ENCODE measurements at regions not wholly inside any gene's neighbourhood (a gene's known extent, or its start where the extent isn't known, plus 50 kb on each side); places are given as distances from the start of the nearest gene placed in this dataset.

DNA sequence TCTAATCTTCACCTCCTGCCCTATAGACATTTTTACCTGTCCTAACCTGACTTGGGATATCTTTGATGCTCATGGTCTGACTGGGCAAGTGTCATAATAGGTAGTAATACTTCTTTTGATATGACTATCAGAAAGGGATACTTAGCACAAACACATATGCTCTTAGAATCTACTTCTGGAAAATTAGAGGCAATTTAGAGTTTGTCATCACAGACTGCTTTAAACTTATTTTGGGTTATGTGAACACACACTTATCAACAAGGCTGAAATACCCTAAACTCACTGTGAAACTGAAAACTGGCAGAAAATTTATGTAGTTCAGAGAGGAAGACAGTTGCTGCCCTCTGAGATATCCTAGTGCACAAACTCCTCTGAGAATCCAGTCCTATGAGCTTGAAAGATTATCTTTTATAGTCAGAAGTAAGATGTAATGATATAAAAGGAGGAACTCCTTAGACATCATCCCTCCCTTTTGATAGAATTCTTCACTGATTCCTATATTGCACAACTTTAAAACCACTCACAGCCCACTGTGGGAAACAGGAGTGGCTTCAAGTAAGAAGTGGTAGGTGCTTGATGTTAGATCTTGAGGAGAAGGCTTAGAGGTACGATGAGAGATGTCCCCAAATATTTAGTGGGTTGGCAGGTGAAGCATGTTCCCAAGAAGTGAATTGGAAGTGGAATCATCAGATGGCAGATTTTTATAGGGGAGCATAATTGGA is 273.3 kb downstream of the MAN2A1 start:
- DNase-seq: no peak
- peaks cover 14% of the 10 kb centered on the region for H3K27me3 ChIP-seq

DNA sequence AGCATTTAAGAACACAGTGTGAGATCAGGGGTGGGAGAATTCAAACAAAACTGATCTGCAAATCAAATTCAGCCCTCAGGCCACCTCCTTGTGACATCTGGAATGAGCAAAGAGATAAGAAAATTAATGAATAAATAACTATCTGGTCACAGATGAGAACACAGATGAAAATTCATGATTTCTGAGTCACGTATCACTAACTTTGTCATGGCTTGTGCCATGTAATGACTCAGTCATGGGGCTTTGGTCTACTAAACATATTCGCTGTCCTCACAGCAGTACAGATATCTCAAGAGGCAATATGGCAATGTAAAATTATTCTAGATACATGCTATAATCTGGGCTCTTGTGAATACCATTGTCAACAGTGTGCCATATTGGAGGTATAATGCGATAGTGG is 274.4 kb downstream of the MAN2A1 start:
- no peak for DNase-seq
- no peaks in the 10 kb centered on the region for H3K36me3 ChIP-seq
- no peak overlapping the region for H3K4me3 ChIP-seq
- H3K9me3 ChIP-seq: no peaks in the 10 kb centered on the region
- H3K27me3 ChIP-seq: peaks cover 14% of the 10 kb centered on the region

More for the DNA sequence above, 273.3 kb downstream of the MAN2A1 start:
- Histone ChIP-seq H3K9me3 (no peaks in the 10 kb centered on the region), H3K4me3 (no peak overlapping the region), H3K36me3 (no peaks in the 10 kb centered on the region)

DNA sequence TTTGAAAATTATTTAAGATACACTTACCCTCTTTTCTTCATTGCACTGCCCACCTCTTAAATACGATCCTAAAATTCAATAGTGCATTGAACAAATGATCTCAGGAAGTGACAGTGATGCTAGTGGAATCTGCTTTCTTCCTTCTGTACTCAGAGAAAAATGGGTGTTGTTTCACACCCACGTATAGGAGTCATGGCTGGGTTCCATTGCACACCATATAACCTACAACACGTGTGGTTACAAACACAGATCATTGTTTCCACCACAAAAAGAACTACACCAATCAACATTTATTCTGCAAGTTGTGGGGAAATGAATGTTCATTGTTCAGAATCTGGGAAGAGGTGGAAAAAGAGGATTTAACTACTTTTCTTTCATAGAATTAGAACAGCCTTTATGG is 275.9 kb downstream of the MAN2A1 start:
- no peaks in the 10 kb centered on the region for H3K36me3 ChIP-seq
- no peak overlapping the region for H3K4me3 ChIP-seq
- DNase-seq: no peak
- H3K27me3 ChIP-seq: peaks cover 14% of the 10 kb centered on the region
- no peaks in the 10 kb centered on the region for H3K9me3 ChIP-seq

DNA sequence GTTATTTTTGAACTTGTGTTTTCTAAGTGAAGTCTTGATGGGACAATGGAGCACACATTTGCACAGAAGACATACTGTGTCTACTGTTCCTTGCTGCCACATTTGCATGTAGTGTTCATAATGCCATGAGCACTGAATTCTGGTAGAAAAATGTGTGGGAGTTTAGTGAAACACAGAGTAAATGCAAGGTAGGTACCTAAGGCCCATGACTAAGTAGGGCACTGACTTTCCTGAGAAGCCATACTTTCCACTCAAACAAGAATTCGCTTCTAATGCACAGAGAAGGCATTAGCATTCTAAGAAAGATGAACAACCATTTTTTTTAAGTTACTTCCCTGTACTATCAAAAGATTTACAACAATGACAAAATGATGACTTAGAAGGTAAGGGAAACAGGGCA is 282.2 kb downstream of the MAN2A1 start:
- Histone ChIP-seq H3K27me3 (peaks cover 5% of the 10 kb centered on the region; the same call in 1 of the 2 replicates), H3K36me3 (no peaks in the 10 kb centered on the region), H3K9me3 (no peaks in the 10 kb centered on the region), H3K4me3 (no peak overlapping the region)
- DNase-seq: no peak

DNA sequence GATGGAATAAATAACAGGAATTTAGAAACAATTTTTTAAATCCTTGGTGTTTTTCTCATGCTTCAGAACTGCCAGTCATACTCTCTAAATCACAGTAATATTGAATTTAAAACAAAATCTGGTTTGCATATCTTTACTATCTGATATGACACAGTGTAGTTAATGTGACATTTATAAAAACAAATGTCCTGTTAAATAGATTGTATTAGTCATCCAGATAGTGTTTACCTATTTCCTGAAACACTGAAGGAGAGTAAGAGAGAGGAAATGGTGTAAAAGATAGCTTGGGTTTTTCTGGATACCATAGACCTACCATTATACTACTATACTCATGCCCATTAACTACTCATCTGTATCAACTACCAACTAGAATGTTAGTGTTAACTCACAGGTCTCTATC is 292.3 kb downstream of the MAN2A1 start:
- H3K9me3 ChIP-seq: no peaks in the 10 kb centered on the region
- DNase-seq: no peak
- H3K27me3 ChIP-seq: no peaks in the 10 kb centered on the region
- no peak overlapping the region for H3K4me3 ChIP-seq
- H3K36me3 ChIP-seq: no peaks in the 10 kb centered on the region

DNA sequence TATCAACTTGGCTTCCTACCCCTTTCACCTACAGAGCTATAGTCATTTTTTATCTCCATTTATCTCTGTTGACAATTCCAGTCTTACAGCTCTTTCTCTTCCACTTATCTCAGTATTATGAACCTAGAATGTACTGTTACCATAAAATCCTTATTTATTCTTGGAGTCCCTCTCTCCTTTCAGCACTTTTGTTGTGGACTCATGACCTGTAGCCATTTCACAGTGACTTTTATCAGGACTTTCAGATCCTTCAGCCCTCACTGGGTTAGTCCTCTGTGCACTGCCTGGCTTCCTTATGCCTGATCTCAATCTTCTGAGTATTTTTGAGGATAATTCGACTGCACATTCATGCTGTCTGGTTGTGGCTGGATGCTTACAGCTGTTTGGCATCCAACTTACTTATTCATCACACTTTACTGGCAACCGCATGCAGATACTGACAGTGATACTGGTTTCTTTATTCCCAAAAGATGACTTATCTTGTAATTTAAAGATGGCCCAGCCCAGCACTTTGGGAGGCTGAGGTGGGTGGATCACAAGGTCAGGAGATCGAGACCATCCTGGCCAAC is 293.3 kb downstream of the MAN2A1 start:
- no peaks in the 10 kb centered on the region for H3K36me3 ChIP-seq
- H3K27me3 ChIP-seq: peaks cover 3% of the 10 kb centered on the region; the same call in 1 of the 2 replicates
- no peak overlapping the region for H3K4me3 ChIP-seq
- no peaks in the 10 kb centered on the region for H3K9me3 ChIP-seq
- DNase-seq: peak; percentile 26

DNA sequence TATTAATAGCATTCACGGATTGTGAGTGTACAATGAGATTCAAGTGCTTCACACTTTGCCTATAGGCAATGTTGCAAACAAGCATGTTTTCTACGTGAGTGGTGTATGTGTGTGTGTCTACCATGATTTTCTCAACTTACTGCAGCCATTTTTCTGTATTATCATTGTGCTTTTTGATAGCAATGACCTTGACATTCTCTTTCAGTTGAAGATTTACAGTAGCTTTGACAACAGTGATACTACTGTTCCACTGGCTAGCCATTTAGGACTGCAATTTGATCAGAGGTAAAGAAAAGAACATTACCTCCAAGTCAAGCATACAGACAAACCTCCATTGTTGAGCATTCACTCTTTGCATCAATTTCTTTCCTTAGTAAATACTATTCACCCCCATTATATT is 297.0 kb downstream of the MAN2A1 start:
- no peak overlapping the region for H3K4me3 ChIP-seq
- H3K27me3 ChIP-seq: peaks cover 3% of the 10 kb centered on the region; the same call in 1 of the 2 replicates
- no peaks in the 10 kb centered on the region for H3K9me3 ChIP-seq
- no peak for DNase-seq
- no peaks in the 10 kb centered on the region for H3K36me3 ChIP-seq

DNA sequence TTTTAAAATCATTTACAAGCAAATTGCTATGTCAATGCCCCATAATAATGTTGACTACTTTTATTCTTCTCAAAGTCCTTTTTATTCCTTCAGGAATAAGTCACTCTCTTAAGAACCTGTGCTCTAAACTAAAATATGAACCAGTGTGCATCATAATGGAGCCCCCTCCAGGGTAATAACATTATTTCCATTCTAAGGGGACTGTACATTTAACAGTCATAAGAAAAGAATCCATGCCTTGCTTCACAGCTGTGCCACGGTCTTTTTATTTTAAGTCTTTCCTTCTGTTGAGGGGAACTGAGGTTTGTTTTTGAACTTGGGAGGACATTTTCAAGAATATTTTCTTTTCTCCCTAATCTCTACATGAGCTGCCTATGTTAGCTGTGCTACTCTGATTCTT is 297.6 kb downstream of the MAN2A1 start:
- Histone ChIP-seq H3K36me3 (no peaks in the 10 kb centered on the region), H3K27me3 (peaks cover 3% of the 10 kb centered on the region; the same call in 1 of the 2 replicates), H3K9me3 (no peaks in the 10 kb centered on the region), H3K4me3 (no peak overlapping the region)
- DNase-seq: no peak

DNA sequence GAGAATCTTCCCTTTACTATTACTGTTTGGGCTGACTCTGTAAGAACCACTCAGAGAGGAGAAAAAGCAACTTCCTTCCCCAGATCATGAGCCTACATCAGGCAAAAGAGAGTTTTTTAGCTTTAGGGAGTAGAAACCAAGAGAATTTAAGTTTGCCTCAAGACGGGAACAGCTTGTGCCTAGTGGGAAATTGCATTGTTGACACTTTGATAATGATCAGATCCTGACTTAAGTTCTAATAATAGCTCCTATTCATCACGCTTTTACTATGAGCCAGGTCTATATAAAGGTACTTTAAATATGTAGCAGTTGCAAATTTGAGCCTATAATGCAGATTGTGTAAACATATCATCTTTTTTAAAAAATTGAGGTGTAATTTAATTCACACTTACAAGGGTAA is 298.2 kb downstream of the MAN2A1 start:
- no peak overlapping the region for H3K4me3 ChIP-seq
- peaks cover 3% of the 10 kb centered on the region; the same call in 1 of the 2 replicates for H3K27me3 ChIP-seq
- no peak for DNase-seq
- H3K36me3 ChIP-seq: no peaks in the 10 kb centered on the region
- H3K9me3 ChIP-seq: no peaks in the 10 kb centered on the region

DNA sequence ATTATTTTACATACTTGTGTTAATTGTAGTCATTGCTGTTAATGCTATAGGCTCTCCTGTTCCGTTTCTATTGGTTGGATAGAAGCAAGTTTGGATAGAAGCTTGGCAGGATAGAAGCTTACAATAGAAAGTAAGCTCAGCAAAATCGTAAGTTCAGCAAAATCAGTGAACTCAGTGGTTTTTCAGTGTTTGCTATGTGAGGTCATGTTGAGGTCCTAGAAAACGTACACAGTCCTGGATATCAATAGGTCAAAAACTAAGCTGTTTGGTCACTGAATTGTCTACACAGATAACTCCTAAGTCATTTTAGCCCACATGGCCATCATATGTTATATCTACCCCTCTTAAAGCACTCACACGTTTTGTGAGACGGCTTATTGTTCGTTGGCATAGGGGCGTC is 299.4 kb downstream of the MAN2A1 start:
- Histone ChIP-seq H3K36me3 (no peaks in the 10 kb centered on the region), H3K9me3 (no peaks in the 10 kb centered on the region), H3K27me3 (peaks cover 3% of the 10 kb centered on the region; the same call in 1 of the 2 replicates), H3K4me3 (no peak overlapping the region)
- no peak for DNase-seq

DNA sequence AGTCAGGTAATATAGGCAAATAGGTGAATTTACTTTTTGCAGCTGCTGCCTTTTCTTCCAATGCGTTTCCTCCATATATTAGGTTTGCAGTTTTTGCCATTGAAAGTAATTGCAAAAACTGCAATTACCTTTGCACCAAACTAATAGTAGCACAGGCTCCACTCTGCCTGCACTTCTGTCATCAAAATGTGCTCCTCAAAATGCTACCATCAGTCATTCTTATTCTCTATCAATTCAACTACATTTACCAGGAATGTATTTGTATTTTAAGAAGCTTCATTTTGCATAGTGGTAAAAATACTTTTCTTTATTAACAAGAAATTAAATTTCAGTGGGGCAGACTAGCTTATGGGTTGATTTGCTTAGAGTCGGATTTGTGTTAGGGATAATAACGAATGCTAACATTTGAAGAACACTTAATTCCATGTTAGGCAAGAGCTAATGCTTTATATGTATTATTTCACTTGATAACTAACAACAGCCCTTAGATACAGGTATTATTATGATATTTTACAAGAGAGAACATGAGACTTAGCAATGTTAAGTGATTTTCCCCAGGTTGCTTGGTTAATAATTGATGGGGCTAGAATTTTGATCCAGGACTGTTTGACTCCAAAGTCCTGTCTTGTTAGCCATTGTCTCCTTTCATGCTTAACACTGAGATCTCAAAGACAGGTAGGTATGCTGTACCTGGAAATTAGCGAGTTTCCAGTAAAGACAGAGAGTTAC is 300.4 kb downstream of the MAN2A1 start:
- Histone ChIP-seq H3K27me3 (peaks cover 3% of the 10 kb centered on the region; the same call in 1 of the 2 replicates), H3K36me3 (no peaks in the 10 kb centered on the region), H3K9me3 (no peaks in the 10 kb centered on the region), H3K4me3 (no peak overlapping the region)
- DNase-seq: no peak

DNA sequence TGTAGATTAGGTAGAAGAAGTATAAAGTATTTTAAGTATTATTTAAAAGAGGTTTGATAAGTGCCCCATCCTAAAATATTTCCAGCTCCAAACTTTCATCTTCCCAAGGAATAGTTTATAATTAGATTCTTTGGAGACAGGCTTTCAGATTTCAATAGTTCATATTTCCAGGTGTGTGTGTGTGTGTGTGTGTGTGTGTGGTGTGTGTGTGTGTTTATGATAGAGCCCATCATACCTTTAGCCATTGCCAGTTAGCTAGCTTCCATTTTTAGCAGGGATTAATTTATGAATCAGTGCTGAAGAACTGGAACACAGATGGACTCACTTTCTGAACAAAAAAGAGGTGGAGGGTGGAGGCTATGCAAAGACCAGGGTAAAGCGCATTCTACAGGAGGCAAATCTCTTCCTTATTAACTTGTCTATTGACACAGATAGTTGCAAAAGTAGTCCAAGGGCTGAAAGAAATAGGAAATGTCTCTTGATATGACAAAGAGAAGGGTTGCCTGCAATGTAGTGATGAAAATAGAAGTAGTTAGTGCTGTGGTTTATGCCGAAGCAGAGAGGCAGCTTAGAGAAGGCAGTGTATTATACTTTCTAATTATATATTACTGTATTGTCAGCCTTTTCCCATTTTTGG is 301.1 kb downstream of the MAN2A1 start:
- H3K4me3 ChIP-seq: no peak overlapping the region
- peaks cover 3% of the 10 kb centered on the region; the same call in 1 of the 2 replicates for H3K27me3 ChIP-seq
- DNase-seq: no peak
- H3K9me3 ChIP-seq: no peaks in the 10 kb centered on the region
- no peaks in the 10 kb centered on the region for H3K36me3 ChIP-seq

DNA sequence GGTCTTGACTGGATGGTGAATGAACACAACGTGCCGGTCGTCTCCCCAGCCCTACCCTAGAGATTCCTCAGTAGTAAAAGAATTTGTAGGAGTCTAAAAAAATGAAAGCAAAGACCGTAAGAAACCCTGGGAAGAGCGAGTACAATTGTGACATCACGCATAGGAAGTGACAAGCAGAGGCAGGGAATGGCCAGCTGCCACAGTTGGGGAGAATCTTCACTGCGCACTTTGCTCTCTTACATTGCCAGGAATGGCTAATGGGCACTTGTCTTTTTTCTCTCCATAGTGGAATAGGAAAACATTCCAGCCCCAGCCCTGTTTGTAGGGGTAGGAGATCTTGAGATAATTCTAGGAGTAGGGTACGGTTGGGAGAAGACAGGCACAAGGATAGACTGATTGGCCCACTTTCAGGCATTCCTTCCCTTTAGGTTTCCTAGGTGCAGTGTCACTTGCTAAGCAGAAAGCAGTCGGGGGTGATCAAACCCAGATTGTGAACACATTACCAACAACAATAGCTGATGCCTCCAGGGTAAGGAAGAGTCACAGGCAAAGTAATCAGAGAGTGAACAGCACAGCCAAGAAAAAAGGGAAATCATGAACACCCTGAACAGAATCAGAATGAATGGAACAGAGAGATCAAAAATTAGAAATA is 302.7 kb downstream of the MAN2A1 start:
- Histone ChIP-seq H3K9me3 (no peaks in the 10 kb centered on the region), H3K36me3 (no peaks in the 10 kb centered on the region), H3K4me3 (no peak overlapping the region), H3K27me3 (peaks cover 3% of the 10 kb centered on the region; the same call in 1 of the 2 replicates)
- DNase-seq: no peak

DNA sequence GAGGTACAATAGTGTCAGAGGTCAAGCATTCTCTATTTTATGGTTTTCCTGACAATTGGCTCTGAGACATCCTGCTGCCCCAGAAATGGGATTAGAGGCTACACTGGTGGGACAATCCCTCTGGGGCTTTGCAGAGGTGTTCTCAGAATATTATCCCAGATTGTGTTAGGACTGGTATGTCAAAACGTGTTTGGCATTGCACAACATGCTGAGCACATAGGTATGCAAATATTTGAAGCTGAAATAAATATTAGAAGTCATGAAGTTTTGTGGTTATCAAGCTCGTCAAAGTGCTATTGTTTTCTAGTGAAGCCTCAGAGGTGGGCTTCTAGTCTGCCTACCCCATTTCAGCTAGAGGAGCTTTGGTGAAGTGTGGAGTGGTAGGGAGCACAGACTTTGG is 304.4 kb downstream of the MAN2A1 start:
- Histone ChIP-seq H3K36me3 (no peaks in the 10 kb centered on the region), H3K4me3 (no peak overlapping the region), H3K9me3 (no peaks in the 10 kb centered on the region), H3K27me3 (no peaks in the 10 kb centered on the region; the same call in 1 of the 2 replicates)
- no peak for DNase-seq

DNA sequence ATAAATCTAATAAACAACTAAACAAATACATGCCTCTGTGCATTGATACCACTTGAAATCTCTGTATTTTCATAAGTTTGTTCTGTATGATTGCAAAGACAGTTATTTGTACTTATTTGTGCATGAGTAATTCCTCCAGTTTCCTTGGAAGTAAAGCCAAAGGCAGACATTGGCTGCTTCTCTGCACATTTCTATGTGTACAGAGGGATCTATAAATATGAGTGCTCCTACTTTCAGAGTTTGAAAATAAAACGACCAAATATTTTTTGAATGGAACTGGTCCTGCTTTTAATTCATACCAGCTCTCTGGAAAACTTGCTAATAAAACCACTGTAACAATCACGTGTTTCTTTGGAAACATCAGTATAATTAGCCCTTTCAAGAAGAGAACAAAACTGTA is 306.5 kb downstream of the MAN2A1 start:
- DNase-seq: no peak
- H3K36me3 ChIP-seq: no peaks in the 10 kb centered on the region

DNA sequence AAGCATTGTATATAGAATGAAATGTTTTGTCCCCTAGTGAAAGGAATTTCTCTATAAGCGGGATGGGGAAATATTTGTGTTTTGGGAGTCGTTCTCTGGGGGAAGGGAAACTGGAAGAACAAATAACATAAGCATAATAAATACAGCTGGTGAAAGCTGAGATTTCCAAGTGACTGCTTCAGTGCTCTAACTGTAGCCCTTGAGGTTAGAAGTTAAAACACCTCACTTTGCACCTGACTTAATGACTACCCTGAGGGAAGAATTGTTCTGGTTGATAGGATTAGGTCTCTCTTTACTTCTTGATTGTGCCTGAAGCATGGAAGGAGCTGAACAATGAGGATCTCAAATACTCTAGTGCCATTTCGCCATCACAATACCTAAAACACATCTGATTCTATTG is 307.4 kb downstream of the MAN2A1 start:
- Histone ChIP-seq H3K9me3 (no peaks in the 10 kb centered on the region), H3K4me3 (no peak overlapping the region), H3K27me3 (no peaks in the 10 kb centered on the region; the same call in 1 of the 2 replicates), H3K36me3 (no peaks in the 10 kb centered on the region)
- DNase-seq: no peak

More for the DNA sequence above, 306.5 kb downstream of the MAN2A1 start:
- Histone ChIP-seq H3K9me3 (no peaks in the 10 kb centered on the region), H3K27me3 (no peaks in the 10 kb centered on the region; the same call in 1 of the 2 replicates), H3K4me3 (no peak overlapping the region)
